ENCODE measurements at regions not wholly inside any gene's neighbourhood (a gene's known extent, or its start where the extent isn't known, plus 50 kb on each side); places are given as distances from the start of the nearest gene placed in this dataset.

DNA sequence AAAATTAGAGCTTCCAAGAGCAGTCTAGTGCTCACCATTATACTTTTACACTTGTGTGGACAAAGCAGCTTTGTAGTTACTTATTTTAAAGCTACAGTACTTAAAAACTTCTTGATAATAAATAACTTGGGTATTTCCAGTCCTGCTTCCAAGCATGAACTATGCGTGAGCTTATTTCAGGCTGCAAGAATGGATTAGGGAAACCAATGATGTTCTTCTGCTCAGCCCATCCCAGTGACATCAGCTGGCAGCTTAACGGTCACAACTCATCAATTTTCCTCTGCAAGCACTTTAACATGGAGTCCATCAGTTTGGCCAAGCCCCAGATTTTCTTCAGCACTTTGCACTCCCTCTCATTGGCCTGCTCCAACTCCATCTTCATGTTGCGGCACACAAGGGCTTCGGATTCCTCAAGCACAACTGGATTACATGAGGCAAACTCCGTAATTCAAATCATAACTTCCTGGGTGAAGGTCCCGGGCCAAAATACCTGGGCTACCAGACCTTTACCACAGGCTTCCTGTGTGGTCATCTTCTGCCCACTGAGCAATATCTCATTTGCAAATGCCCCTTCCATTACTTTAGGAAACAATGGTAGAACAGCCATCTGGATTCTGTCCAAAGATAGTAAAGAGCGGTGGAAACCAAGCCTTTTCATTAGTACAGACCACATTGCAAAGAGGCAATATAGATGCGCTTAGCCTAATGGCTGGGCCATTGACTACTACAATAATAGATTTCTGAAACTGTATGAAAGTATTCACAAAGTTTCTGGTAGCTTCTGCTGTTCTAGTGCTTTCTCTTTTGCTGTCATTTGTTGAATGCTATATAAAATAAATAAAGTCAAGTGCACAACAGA lies 87.5 kb upstream of the DAZL start:
- no peak for TF ChIP-seq ZFX (IDR thresholded peaks at IDR 0.05; ENCODE audit: borderline replicate concordance)
- TF ChIP-seq, protein P1, sequence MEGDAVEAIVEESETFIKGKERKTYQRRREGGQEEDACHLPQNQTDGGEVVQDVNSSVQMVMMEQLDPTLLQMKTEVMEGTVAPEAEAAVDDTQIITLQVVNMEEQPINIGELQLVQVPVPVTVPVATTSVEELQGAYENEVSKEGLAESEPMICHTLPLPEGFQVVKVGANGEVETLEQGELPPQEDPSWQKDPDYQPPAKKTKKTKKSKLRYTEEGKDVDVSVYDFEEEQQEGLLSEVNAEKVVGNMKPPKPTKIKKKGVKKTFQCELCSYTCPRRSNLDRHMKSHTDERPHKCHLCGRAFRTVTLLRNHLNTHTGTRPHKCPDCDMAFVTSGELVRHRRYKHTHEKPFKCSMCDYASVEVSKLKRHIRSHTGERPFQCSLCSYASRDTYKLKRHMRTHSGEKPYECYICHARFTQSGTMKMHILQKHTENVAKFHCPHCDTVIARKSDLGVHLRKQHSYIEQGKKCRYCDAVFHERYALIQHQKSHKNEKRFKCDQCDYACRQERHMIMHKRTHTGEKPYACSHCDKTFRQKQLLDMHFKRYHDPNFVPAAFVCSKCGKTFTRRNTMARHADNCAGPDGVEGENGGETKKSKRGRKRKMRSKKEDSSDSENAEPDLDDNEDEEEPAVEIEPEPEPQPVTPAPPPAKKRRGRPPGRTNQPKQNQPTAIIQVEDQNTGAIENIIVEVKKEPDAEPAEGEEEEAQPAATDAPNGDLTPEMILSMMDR (IDR thresholded peaks at IDR 0.05): no peak
- no peak overlapping the region for H3K27ac ChIP-seq

DNA sequence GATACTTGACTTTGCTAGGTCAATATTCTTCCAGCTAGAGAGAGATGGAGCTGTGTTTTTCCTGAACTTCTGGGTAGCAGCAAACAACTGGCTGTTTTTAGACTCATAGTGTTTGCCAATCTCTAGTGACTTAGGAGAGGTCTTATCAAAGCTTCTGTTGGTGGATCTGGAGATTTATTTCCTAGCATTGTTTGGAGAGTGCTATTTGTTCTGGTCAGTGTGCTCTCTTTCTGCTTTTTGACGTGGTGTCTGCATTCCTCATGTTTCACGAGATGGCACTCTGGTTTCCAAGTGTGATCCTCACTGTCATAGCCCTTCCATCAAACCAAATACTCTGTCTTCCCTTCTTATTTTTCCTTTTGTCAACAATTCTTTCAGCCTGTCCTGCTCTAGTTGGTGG lies 88.6 kb upstream of the DAZL start:
- TF ChIP-seq, protein P1 (IDR thresholded peaks at IDR 0.05): no peak
- TF ChIP-seq ZFX (IDR thresholded peaks at IDR 0.05; ENCODE audit: borderline replicate concordance): no peak
- no peak overlapping the region for H3K27ac ChIP-seq

DNA sequence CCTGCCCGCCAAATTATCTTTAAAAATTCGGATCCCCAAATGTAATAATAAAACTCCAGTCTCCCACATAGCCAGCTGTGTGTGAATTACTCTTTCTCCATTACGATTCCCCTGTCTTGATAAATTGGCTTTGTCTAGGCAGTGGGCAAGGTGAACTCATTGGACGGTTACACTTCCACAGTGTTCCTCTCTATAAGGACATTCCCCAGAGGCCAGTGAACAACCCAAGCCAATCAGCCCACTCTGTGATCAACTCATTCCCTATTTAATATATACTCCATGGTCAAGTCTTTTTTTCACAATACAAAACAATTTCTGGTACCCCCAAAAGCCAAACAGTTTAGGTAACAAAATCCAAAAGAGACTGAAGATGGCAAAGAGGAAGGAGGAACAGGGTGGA lies 90.5 kb upstream of the DAZL start:
- TF ChIP-seq, protein P1 (IDR thresholded peaks at IDR 0.05): no peak
- TF ChIP-seq ZFX (IDR thresholded peaks at IDR 0.05; ENCODE audit: borderline replicate concordance): no peak
- no peak overlapping the region for H3K27ac ChIP-seq

DNA sequence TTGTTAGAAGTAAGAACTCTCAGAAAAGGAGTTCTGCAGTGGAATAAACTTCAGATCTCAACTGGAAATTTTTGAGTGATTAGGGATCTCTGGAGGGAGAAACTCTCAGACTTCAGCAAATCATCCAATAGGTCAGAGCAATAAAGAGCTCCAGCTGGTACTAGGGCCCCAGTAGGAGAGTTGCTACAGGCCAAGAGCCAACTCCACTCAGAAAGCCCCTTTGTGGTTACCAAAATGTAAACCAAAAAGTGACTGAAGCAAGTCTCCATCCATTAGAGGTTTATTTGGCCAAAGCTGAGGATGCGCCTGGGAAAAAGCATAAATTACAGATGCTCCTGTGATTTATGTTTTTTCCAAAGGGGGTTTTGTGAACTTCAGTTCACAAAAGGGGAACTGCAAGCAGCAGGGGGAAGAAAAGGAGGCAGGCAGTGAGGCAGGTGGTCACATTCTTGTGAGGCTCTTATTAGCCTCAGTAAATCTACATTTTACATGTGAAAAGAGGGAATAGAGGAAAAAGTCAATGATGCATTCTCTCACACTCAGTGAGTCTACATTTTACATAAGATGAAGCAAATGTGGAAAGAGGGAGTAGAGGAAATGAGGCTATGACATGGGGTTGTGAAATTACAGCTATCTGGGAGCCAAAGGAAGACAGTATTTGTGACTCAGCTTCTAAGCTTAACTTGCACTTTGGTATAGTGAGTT lies 92.4 kb upstream of the DAZL start:
- TF ChIP-seq, protein P1 (IDR thresholded peaks at IDR 0.05): no peak
- TF ChIP-seq ZFX (IDR thresholded peaks at IDR 0.05; ENCODE audit: borderline replicate concordance): no peak
- H3K27ac ChIP-seq: no peak overlapping the region

DNA sequence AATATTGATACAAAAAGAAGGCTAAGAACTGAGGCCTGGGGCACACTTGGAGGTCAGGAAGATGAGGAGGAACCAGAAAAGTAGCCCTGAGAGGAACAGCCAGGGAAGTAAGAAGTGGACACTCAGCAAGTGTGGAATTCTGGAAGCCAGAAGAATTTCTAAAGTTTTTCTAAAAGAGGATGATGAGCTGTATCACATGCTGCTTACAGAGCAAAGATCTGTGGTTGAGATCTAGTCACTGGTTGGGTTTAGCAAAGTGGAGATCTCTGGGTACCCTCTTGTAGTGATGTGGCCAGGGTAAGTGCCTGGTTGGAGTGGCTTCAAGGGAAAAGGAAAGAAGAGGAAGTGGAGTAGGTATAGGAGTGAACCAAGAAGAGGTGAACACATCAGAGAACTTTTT lies 95.4 kb upstream of the DAZL start:
- H3K27ac ChIP-seq: no peak overlapping the region
- TF ChIP-seq, protein P1 (IDR thresholded peaks at IDR 0.05): no peak
- TF ChIP-seq ZFX (IDR thresholded peaks at IDR 0.05; ENCODE audit: borderline replicate concordance): no peak

DNA sequence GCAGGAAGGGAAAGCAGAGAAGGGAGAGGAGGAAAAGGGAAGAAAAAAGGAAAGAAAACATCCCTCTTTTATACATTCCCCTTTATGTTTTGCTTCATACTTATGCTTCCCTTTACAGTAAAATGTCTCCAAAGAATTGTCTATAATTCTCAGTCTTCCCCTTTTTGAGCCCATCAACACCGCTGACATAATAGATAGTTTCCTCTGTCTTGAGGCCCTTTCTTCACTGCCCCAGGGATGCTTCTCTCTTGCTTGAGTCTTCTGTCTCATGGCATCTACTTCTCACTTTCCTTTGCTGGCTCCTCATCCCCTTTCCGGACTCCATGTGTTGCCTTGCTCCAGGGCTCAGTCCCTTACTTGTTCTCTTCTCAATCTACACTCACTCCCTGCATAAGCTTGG lies 99.7 kb upstream of the DAZL start:
- no peak overlapping the region for H3K27ac ChIP-seq
- TF ChIP-seq, protein P1 (IDR thresholded peaks at IDR 0.05): no peak
- TF ChIP-seq ZFX (IDR thresholded peaks at IDR 0.05; ENCODE audit: borderline replicate concordance): no peak

DNA sequence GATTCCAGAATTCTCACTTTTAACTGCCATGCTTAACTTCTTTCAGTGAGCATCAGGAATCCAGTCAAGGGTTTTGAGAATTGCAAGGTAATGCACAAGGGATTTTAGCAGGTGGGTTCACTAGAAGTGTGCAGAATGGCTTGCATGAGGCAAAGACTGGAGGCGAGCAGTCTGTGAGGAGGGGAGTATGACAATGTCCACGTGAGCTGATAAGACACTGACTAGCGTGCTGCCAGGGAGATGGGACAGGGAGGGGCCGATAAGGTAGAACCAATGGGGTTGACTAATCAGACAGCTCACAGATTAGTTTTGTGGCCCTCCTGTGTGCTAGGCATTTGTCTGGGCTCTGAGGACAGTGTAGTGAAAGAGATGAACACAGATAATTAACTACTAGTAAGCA lies 102.0 kb upstream of the DAZL start:
- no peak overlapping the region for H3K27ac ChIP-seq
- TF ChIP-seq ZFX (IDR thresholded peaks at IDR 0.05; ENCODE audit: borderline replicate concordance): no peak
- TF ChIP-seq, protein P1 (IDR thresholded peaks at IDR 0.05): no peak
